ENCODE measurements at regions not wholly inside any gene's neighbourhood (a gene's known extent, or its start where the extent isn't known, plus 50 kb on each side); places are given as distances from the start of the nearest gene placed in this dataset.
"Not testable (repeated sequence)": the region's sequence is repeated elsewhere in the genome, so short reads cannot be mapped to it uniquely, and the experiment has no call there.

DNA sequence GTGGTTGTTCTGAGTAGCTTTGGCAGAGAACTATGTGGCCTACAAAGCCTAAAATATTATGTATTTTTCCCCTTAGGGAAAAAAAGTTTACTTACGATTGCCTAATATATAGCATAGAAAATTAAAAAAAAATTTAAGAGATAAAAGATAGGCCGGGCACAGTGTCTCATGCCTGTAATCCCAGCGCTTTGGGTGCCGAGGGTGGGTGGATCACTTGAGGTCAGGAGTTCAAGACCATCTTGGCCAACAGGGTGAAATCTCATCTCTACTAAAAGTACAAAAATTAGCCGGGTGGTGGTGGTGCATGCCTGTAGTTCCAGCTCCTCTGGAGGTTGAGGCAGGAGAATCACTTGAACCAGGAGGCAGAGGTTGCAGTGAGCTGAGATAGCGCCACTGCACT is 439.2 kb upstream of the KLF6 start:
- H3K36me3 Mint-ChIP-seq (ENCODE audit: insufficient read depth in 2 of 2), result no peaks in the 10 kb centered on the region
- ATAC-seq (replicated peaks in 1 of 2) (no peak), DNase-seq (no peak)
- no peak overlapping the region for H3K27ac Mint-ChIP-seq
- H3K4me3 Mint-ChIP-seq, result no peak overlapping the region
- peaks cover 0 to 4% of the 10 kb centered on the region in 2 donors for H3K9me3 Mint-ChIP-seq
- no peaks in the 10 kb centered on the region for H3K27me3 Mint-ChIP-seq (ENCODE audit: low read depth)
- H3K4me1 Mint-ChIP-seq (ENCODE audit: low read depth), result peaks cover 13% of the 10 kb centered on the region

- not testable (repeated sequence) for H3K27ac Mint-ChIP-seq; H3K4me3 Mint-ChIP-seq; H3K9me3 Mint-ChIP-seq; H3K27me3 Mint-ChIP-seq (ENCODE audit: low read depth); H3K36me3 Mint-ChIP-seq (ENCODE audit: insufficient read depth in 2 of 2)
- ATAC-seq (replicated peaks in 1 of 2), result peak; percentile 50 to 60
- peaks cover 13% of the 10 kb centered on the region for H3K4me1 Mint-ChIP-seq (ENCODE audit: low read depth)
- DNase-seq, result peak in 1 of 2 donors; percentile 3
These were observed 436.3 kb upstream of the KLF6 start for GRCh38 chr10:4221310-4221709.

DNA sequence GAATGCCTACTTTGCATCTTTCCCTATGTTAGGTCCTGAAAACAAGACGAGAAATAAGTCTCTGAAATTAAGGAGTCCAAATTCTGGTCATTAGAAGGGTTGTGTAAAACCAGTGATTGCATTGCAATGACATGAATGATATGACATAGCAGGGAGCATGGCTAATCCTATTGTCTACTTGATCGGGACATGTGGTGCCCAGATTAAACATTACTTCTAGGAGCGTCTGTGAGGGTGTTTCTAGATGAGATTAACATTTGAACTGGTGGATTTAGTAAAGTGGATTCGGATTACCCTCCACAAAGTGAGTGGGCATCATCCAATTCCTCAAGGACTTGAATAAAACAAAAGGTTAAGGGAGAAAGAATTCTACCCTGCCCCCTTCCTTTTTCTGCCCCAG is 434.9 kb upstream of the KLF6 start:
- Mint-ChIP-seq H3K4me1 (ENCODE audit: low read depth) (peaks cover 13% of the 10 kb centered on the region), H3K4me3 (no peak overlapping the region), H3K27ac (no peak overlapping the region), H3K9me3 (peaks cover 0 to 4% of the 10 kb centered on the region in 2 donors), H3K27me3 (ENCODE audit: low read depth) (peaks cover 2% of the 10 kb centered on the region), H3K36me3 (ENCODE audit: insufficient read depth in 2 of 2) (no peaks in the 10 kb centered on the region)
- ATAC-seq (replicated peaks in 1 of 2) (no peak), DNase-seq (no peak)

DNA sequence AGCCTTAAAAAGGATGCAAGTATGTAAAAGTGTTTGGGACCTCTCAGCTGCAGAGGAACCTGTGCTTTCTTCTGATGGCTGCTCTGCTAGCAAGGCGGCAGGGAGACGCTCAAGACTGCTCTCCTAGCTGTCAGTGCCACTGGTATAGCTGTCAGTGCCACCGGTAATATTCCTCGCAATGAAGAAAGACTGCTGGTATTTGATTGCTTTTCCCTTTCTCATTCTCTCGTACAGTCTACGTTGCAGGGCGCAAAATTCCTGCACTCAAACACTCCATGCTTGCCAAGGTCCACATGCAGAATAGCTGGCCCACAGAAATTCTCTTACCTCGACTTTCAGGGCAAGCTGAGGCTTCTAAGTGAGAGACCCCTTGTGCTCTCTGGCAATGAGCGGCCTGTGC is 432.6 kb upstream of the KLF6 start:
- peaks cover 6% of the 10 kb centered on the region for H3K27me3 Mint-ChIP-seq (ENCODE audit: low read depth)
- DNase-seq, result no peak

GRCh38 chr10:4217187-4217586 is 432.2 kb upstream of the KLF6 start:
- H3K4me3 Mint-ChIP-seq, result no peak overlapping the region
- H3K36me3 Mint-ChIP-seq (ENCODE audit: insufficient read depth in 2 of 2), result no peaks in the 10 kb centered on the region
- H3K9me3 Mint-ChIP-seq, result no peaks in the 10 kb centered on the region
- H3K27ac Mint-ChIP-seq, result no peak overlapping the region
- no peak for ATAC-seq (replicated peaks in 1 of 2)
- peaks cover 13% of the 10 kb centered on the region for H3K4me1 Mint-ChIP-seq (ENCODE audit: low read depth)
- H3K27me3 Mint-ChIP-seq (ENCODE audit: low read depth), result peaks cover 6% of the 10 kb centered on the region
- DNase-seq, result no peak

More for the DNA sequence above, 432.6 kb upstream of the KLF6 start:
- no peaks in the 10 kb centered on the region for H3K36me3 Mint-ChIP-seq (ENCODE audit: insufficient read depth in 2 of 2)
- peaks cover 13% of the 10 kb centered on the region for H3K4me1 Mint-ChIP-seq (ENCODE audit: low read depth)
- no peak overlapping the region for H3K27ac Mint-ChIP-seq
- ATAC-seq (replicated peaks in 1 of 2), result no peak
- H3K9me3 Mint-ChIP-seq, result peaks cover 0 to 2% of the 10 kb centered on the region in 2 donors
- H3K4me3 Mint-ChIP-seq, result no peak overlapping the region

DNA sequence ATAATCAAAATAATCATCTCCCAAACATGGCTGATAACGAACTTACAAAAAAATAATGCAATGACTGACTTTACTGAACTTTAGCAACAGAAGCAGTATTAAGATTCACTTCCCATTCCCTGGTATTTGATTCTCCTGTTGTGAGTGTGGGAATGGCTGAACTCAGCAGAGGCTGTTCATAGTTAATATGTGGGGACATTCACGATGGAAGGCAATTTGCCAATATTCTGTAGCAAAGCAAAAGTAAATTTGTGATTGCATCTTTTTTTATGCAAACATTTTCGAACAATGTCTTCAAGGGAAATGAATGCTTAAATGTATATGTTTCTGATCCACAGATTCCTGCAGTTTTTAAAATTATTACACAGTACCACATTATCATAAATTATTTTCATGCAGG is 431.7 kb upstream of the KLF6 start:
- H3K27ac Mint-ChIP-seq, result no peak overlapping the region
- no peak overlapping the region for H3K4me3 Mint-ChIP-seq
- H3K27me3 Mint-ChIP-seq (ENCODE audit: low read depth), result peaks cover 6% of the 10 kb centered on the region
- DNase-seq (no peak), ATAC-seq (replicated peaks in 1 of 2) (no peak)
- no peaks in the 10 kb centered on the region for H3K36me3 Mint-ChIP-seq (ENCODE audit: insufficient read depth in 2 of 2)
- no peaks in the 10 kb centered on the region for H3K9me3 Mint-ChIP-seq
- peaks cover 13% of the 10 kb centered on the region for H3K4me1 Mint-ChIP-seq (ENCODE audit: low read depth)

- Mint-ChIP-seq H3K4me1 (ENCODE audit: low read depth) (peaks cover 6% of the 10 kb centered on the region), H3K9me3 (no peaks in the 10 kb centered on the region), H3K36me3 (ENCODE audit: insufficient read depth in 2 of 2) (no peaks in the 10 kb centered on the region), H3K27ac (no peak overlapping the region), H3K4me3 (no peak overlapping the region), H3K27me3 (ENCODE audit: low read depth) (peaks cover 6% of the 10 kb centered on the region)
- DNase-seq (no peak), ATAC-seq (replicated peaks in 1 of 2) (no peak)
These were observed 431.1 kb upstream of the KLF6 start for GRCh38 chr10:4215963-4216575.

DNA sequence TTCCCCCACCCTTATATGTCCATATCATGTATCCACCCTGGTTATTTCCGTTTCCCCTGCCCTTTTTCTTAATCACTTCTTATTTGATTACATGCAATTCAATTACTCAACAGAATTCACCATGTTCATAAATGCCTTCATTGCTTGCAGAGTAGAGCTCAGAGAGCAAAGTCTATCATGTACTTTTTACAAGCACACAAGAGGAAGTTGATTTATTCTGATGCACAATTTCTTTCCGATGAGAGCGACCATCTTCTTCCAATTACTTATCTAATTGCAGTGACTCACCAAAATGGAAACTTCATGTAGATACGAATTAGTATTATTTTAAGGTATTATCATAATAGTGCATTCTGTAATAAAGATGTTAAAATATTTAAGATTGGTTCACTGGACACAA is 430.5 kb upstream of the KLF6 start:
- no peaks in the 10 kb centered on the region for H3K36me3 Mint-ChIP-seq (ENCODE audit: insufficient read depth in 2 of 2)
- H3K4me3 Mint-ChIP-seq, result no peak overlapping the region
- no peak for ATAC-seq (replicated peaks in 1 of 2)
- H3K27me3 Mint-ChIP-seq (ENCODE audit: low read depth), result peaks cover 6% of the 10 kb centered on the region
- H3K27ac Mint-ChIP-seq, result no peak overlapping the region
- H3K9me3 Mint-ChIP-seq, result no peaks in the 10 kb centered on the region
- H3K4me1 Mint-ChIP-seq (ENCODE audit: low read depth), result peaks cover under 1% of the 10 kb centered on the region
- no peak for DNase-seq

DNA sequence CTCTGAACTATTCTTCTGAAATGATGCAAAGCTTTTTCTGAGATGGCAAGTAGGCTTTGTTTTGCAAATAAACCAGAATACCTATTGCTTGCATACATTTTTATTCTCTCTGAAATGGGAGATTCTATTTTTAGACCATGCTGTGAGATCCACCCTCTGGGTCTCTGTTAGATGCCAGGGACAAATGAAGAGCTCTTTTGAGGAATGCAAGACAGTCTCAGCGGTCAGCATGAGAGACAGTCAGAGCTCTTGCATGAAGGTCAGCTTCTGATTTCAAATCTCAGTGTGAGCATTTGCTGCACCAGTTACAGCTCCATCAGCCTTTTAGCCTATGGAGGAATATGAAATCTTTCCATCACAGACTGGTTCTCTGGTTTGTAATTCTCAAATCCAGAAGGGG is 429.9 kb upstream of the KLF6 start:
- Mint-ChIP-seq H3K27me3 (ENCODE audit: low read depth) (peaks cover 6% of the 10 kb centered on the region), H3K27ac (no peak overlapping the region), H3K4me1 (ENCODE audit: low read depth) (no peaks in the 10 kb centered on the region), H3K4me3 (no peak overlapping the region), H3K9me3 (no peaks in the 10 kb centered on the region), H3K36me3 (ENCODE audit: insufficient read depth in 2 of 2) (no peaks in the 10 kb centered on the region)
- no peak for ATAC-seq (replicated peaks in 1 of 2)
- no peak for DNase-seq

DNA sequence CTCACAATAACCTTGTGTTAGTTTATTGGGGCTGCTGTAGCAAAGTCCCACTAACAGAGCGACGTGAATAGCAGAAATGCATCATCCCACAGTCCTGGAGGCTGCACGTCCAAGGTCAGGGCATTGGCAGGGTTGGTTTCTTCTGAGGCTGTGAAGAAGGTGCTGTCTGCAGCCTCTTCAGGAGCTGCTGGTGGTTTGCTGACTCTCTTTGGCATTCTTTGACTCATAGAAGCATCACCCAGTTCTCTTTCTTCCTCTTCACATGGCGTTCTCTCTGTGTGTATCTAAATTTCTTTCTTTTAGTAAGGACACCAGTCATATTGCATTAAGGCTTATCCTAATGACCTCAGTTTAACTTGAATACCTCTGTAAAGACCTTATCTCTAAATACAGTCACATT is 428.4 kb upstream of the KLF6 start:
- H3K4me3 Mint-ChIP-seq, result no peak overlapping the region
- H3K4me1 Mint-ChIP-seq (ENCODE audit: low read depth), result no peaks in the 10 kb centered on the region
- H3K27me3 Mint-ChIP-seq (ENCODE audit: low read depth), result peaks cover 6% of the 10 kb centered on the region
- H3K9me3 Mint-ChIP-seq, result no peaks in the 10 kb centered on the region
- no peak for DNase-seq
- no peaks in the 10 kb centered on the region for H3K36me3 Mint-ChIP-seq (ENCODE audit: insufficient read depth in 2 of 2)
- no peak overlapping the region for H3K27ac Mint-ChIP-seq
- ATAC-seq (replicated peaks in 1 of 2), result no peak

DNA sequence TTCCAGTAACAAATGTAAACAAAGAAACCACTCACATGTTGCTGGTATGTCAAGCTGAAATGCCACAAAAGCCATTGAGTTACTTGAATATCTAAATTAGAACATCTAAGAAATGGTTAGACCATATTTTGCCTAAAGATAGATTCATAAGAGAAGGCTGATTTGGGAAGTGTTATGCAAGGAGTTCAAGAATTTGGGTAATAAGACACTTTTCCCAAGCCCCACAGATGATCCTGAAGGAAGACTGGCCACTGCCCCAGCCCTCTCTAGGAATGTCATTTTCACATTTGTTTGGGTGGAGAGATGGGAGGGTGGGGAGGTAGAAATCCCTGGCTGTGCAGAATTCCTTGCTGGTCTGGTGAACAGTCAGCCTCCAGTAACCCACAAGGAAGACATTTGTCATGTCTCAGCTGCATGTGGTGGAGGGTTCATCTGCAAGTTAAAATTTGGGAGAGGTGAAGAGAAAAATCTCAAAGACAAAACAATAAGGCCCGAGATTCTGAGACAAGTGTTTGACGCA is 427.2 kb upstream of the KLF6 start:
- H3K36me3 Mint-ChIP-seq (ENCODE audit: insufficient read depth in 2 of 2), result no peaks in the 10 kb centered on the region
- no peaks in the 10 kb centered on the region for H3K9me3 Mint-ChIP-seq
- no peak overlapping the region for H3K27ac Mint-ChIP-seq
- H3K4me3 Mint-ChIP-seq, result no peak overlapping the region
- no peaks in the 10 kb centered on the region for H3K4me1 Mint-ChIP-seq (ENCODE audit: low read depth)
- no peak for DNase-seq
- ATAC-seq (replicated peaks in 1 of 2), result no peak
- peaks cover 6% of the 10 kb centered on the region for H3K27me3 Mint-ChIP-seq (ENCODE audit: low read depth)

- peaks cover 0 to 3% of the 10 kb centered on the region in 2 donors for H3K9me3 Mint-ChIP-seq
- ATAC-seq (replicated peaks in 1 of 2), result no peak
- H3K27me3 Mint-ChIP-seq (ENCODE audit: low read depth), result peaks cover 12% of the 10 kb centered on the region
- H3K4me1 Mint-ChIP-seq (ENCODE audit: low read depth), result no peaks in the 10 kb centered on the region
- DNase-seq, result no peak
- no peak overlapping the region for H3K27ac Mint-ChIP-seq
- no peaks in the 10 kb centered on the region for H3K36me3 Mint-ChIP-seq (ENCODE audit: insufficient read depth in 2 of 2)
- H3K4me3 Mint-ChIP-seq, result no peak overlapping the region
These were observed 423.5 kb upstream of the KLF6 start for GRCh38 chr10:4208499-4208898.

DNA sequence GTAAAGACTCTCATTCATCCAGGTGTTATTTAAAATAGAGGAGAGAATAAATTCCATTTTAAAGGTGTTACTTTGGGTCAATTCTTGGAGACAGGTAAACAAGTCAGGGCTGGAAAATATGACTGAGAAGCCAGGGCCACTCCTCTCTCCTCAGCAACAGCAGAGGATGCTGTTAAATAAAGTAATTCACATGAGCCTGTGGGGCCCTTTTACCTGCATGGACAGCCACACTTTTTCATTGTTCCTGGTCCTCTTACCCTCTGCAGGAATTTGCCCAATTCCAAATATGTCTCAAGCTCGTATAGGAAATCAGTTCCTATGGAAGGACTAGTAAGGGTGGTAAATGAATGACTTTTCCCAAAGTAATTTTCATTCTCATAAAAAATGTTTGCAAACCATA is 420.1 kb upstream of the KLF6 start:
- Mint-ChIP-seq H3K9me3 (peaks cover 0 to 3% of the 10 kb centered on the region in 2 donors), H3K36me3 (ENCODE audit: insufficient read depth in 2 of 2) (peaks cover 0 to 1% of the 10 kb centered on the region in 2 donors), H3K27ac (no peak overlapping the region), H3K4me1 (ENCODE audit: low read depth) (no peaks in the 10 kb centered on the region), H3K4me3 (no peak overlapping the region), H3K27me3 (ENCODE audit: low read depth) (peaks cover 29% of the 10 kb centered on the region)
- no peak for DNase-seq
- ATAC-seq (replicated peaks in 1 of 2), result no peak

- DNase-seq (no peak), ATAC-seq (replicated peaks in 1 of 2) (no peak)
- Mint-ChIP-seq H3K27me3 (ENCODE audit: low read depth) (peaks cover 29% of the 10 kb centered on the region), H3K9me3 (peaks cover 0 to 3% of the 10 kb centered on the region in 2 donors), H3K4me3 (no peak overlapping the region), H3K27ac (no peak overlapping the region), H3K36me3 (ENCODE audit: insufficient read depth in 2 of 2) (peaks cover 0 to 1% of the 10 kb centered on the region in 2 donors), H3K4me1 (ENCODE audit: low read depth) (no peaks in the 10 kb centered on the region)
These were observed 417.9 kb upstream of the KLF6 start for GRCh38 chr10:4202938-4203337.
